Dermis microvascular lymphatic vessel endothelial cell (primary cell): ENCODE measurements at regions not wholly inside any gene's neighbourhood (a gene's known extent, or its start where the extent isn't known, plus 50 kb on each side); places are given as distances from the start of the nearest gene placed in this dataset.

Experiments
- DNase-seq, 2 donors: peaks; one replicate each; pipeline versions ENCODE4 v3.0.0 to v3.0.0-alpha.2; 2010; ENCODE audit warnings: low read depth in 2 of 2

- DNase-seq, result no peak
Measured at GRCh38 chr2:107024269-107024668, 138.3 kb upstream of the ST6GAL2 start.

- no peak for DNase-seq
Measured at GRCh38 chr2:107025291-107025857, 139.4 kb upstream of the ST6GAL2 start.

GRCh38 chr2:107025869-107026380 lies 140.0 kb upstream of the ST6GAL2 start:
- DNase-seq, result no peak

GRCh38 chr2:107027205-107027604 lies 141.2 kb upstream of the ST6GAL2 start:
- no peak for DNase-seq

GRCh38 chr2:107027810-107028209 lies 141.8 kb upstream of the ST6GAL2 start:
- DNase-seq, result no peak

- DNase-seq, result no peak
Measured at GRCh38 chr2:107028661-107029060, 142.7 kb upstream of the ST6GAL2 start.

- DNase-seq, result no peak
Measured at GRCh38 chr2:107036293-107036692, 150.3 kb upstream of the ST6GAL2 start.

GRCh38 chr2:107062173-107062572 lies 176.2 kb upstream of the ST6GAL2 start:
- no peak for DNase-seq

- no peak for DNase-seq
Measured at GRCh38 chr2:107062599-107063220, 176.7 kb upstream of the ST6GAL2 start.

GRCh38 chr2:107063228-107063627 lies 177.3 kb upstream of the ST6GAL2 start:
- DNase-seq, result no peak

- DNase-seq, result no peak
Measured at GRCh38 chr2:107064750-107065149, 178.8 kb upstream of the ST6GAL2 start.

GRCh38 chr2:107068069-107068916 lies 182.3 kb upstream of the ST6GAL2 start:
- DNase-seq, result no peak

GRCh38 chr2:107069890-107070289 lies 183.9 kb upstream of the ST6GAL2 start:
- DNase-seq, result no peak

GRCh38 chr2:107072150-107072940 lies 186.4 kb upstream of the ST6GAL2 start:
- DNase-seq, result no peak

- no peak for DNase-seq
Measured at GRCh38 chr2:107078584-107078983, 192.6 kb upstream of the ST6GAL2 start.

- no peak for DNase-seq
Measured at GRCh38 chr2:107086497-107086896, 200.5 kb upstream of the ST6GAL2 start.

GRCh38 chr2:107088156-107088555 lies 202.2 kb upstream of the ST6GAL2 start:
- no peak for DNase-seq

- no peak for DNase-seq
Measured at GRCh38 chr2:107091163-107091864, 205.3 kb upstream of the ST6GAL2 start.

GRCh38 chr2:107093426-107093957 lies 207.5 kb upstream of the ST6GAL2 start:
- DNase-seq, result no peak

- DNase-seq, result no peak
Measured at GRCh38 chr2:107094450-107094986, 208.6 kb upstream of the ST6GAL2 start.

GRCh38 chr2:107102176-107102575 lies 216.2 kb upstream of the ST6GAL2 start:
- DNase-seq, result no peak
